ENCODE measurements at regions not wholly inside any gene's neighbourhood (a gene's known extent, or its start where the extent isn't known, plus 50 kb on each side); places are given as distances from the start of the nearest gene placed in this dataset.

- TF ChIP-seq EZH2phosphoT487 (IDR thresholded peaks at IDR 0.05; ENCODE audit: low read depth, severe bottlenecking, unreplicated experiment), result no peak
- no peak for TF ChIP-seq CTCF (IDR thresholded peaks at IDR 0.05; ENCODE audit: poor library complexity)
Measured at GRCh38 chr15:99476413-99477222, 89.2 kb upstream of the MEF2A start.
